Lung (tissue), 11 donors: ENCODE measurements at regions not wholly inside any gene's neighbourhood (a gene's known extent, or its start where the extent isn't known, plus 50 kb on each side); places are given as distances from the start of the nearest gene placed in this dataset.

Experiments used
- ATAC-seq: fragments of 200-7000 bp; cut with Tn5 transposase; one replicate; pipeline ENCODE4 v1.9.1; 2020; ENCODE audit warnings: moderate number of reproducible peaks; ENCODE audit not compliant: insufficient read depth, low FRiP score
- DNase-seq, 3 donors: peaks; one replicate each; pipeline ENCODE4 v3.0.0-alpha.2; 2013 to 2017
- H3K27ac ChIP-seq, 2 donors: one replicate each; pipeline ENCODE4 v1.5.1; 2013; ENCODE audit warnings: mild to moderate bottlenecking in 2 of 2, moderate library complexity in 2 of 2, control low read depth in 1 of 2, inconsistent platforms in 1 of 2, low read depth in 1 of 2, low read length in 1 of 2
- H3K27me3 ChIP-seq, 3 donors: one replicate each; pipeline ENCODE4 v1.5.1; 2013; ENCODE audit warnings: low read length in 2 of 3; ENCODE audit not compliant: control insufficient read depth in 3 of 3, insufficient read depth in 3 of 3
- H3K36me3 ChIP-seq, 4 donors: one replicate each; pipeline ENCODE4 v1.5.1; 2013; ENCODE audit warnings: low read length in 4 of 4, mild to moderate bottlenecking in 1 of 4, moderate library complexity in 1 of 4; ENCODE audit not compliant: control insufficient read depth in 4 of 4, insufficient read depth in 4 of 4
- H3K4me1 ChIP-seq, 5 donors: one replicate each; pipeline ENCODE4 v1.5.1; 2013; ENCODE audit warnings: low read length in 5 of 5, mild to moderate bottlenecking in 2 of 5, moderate library complexity in 1 of 5; ENCODE audit not compliant: control insufficient read depth in 5 of 5, insufficient read depth in 5 of 5
- H3K4me3 ChIP-seq: one replicate; pipeline ENCODE4 v1.5.1; 2013; ENCODE audit warnings: mild to moderate bottlenecking, control low read depth, moderate library complexity
- H3K9ac ChIP-seq, 2 donors: one replicate each; pipeline ENCODE4 v1.5.1; 2013; ENCODE audit warnings: low read length in 2 of 2, control low read depth in 1 of 2; ENCODE audit not compliant: insufficient read depth in 1 of 2
- H3K9me3 ChIP-seq, 4 donors: one replicate each; pipeline ENCODE4 v1.5.1; 2013; ENCODE audit warnings: low read length in 3 of 4, mild to moderate bottlenecking in 1 of 4, moderate library complexity in 1 of 4; ENCODE audit not compliant: control insufficient read depth in 4 of 4, insufficient read depth in 3 of 4
- CTCF ChIP-seq: IDR thresholded peaks from 2 replicates; pipeline ENCODE4 v1.5.1; 2012; ENCODE audit warnings: mild to moderate bottlenecking; ENCODE audit errors: control extremely low read depth, extremely low read depth
- WGBS, 2 donors: extraction: QIAGEN DNeasy Blood & Tissue Kit; methylation state at CpG; one replicate each; pipeline ENCODE4 v1.1.7; 2013; 5-methylcytosine and 5-hydroxymethylcytosine counted together
- donor health status: control.
- donor health status: control.
- donor health status: Bipolar disorder and iron deficiency.
- donor health status: healthy.
- donor health status: DM: yes; HTN: yes; CAD: no.

GRCh38 chr20:53829255-53829723 lies 235.7 kb upstream of the ZNF217 start:
- DNase-seq = peak in 1 of 3 donors; percentile 46
- peak; percentile 36 for ATAC-seq
- Histone ChIP-seq H3K27me3 (no peaks in the 10 kb centered on the region), H3K4me1 (peaks cover 0 to 59% (median 17%) of the 10 kb centered on the region in 5 donors), H3K9me3 (no peaks in the 10 kb centered on the region), H3K36me3 (no peaks in the 10 kb centered on the region), H3K4me3 (no peak overlapping the region), H3K27ac (peak overlapping the region; percentile 91 to 95), H3K9ac (peak overlapping the region in 1 of 2 donors; percentile 85)
- no peak for TF ChIP-seq CTCF
- 7 to 15% methylated on average over 8 of the region's 8 CpGs for WGBS, 2 donors

DNA sequence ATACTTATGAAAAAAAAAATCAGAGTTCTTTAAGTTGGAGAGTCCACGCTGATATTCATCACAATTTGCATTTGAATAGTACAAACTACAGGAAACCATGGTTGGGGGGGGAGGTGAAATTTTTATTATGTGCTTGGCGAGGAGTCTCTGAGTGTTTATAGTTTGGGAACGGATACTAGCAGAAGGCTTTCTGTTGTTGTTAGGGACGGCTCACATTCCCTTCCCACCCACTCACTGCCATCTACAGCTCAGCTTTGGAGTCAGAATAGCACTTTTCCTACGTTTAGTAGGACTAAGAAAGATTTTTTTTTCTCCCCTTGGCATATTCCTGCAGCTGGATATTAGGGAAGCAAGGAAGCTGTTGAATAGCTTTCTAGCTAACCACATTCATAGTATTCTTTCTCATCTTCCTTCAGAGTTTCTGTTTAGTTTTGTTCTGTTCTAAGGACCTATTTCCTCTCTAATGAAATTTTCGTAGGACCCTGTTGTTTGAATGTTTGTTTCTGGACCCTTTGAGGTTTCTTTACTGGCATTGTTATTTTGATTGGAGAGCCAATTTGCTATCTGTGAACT lies 235.1 kb upstream of the ZNF217 start:
- Histone ChIP-seq H3K9ac (peak overlapping the region in 1 of 2 donors; percentile 85), H3K9me3 (no peaks in the 10 kb centered on the region), H3K36me3 (no peaks in the 10 kb centered on the region), H3K4me1 (peaks cover 0 to 59% (median 17%) of the 10 kb centered on the region in 5 donors), H3K27ac (peak overlapping the region; percentile 91 to 95), H3K27me3 (no peaks in the 10 kb centered on the region), H3K4me3 (no peak overlapping the region)
- ATAC-seq (no peak), DNase-seq (peak; percentile 93 to 99 (median 99))
- whole genome bisulfite sequencing, 2 donors = 12 to 15% methylated on average over 6 of the region's 6 CpGs
- no peak for TF ChIP-seq CTCF

DNA sequence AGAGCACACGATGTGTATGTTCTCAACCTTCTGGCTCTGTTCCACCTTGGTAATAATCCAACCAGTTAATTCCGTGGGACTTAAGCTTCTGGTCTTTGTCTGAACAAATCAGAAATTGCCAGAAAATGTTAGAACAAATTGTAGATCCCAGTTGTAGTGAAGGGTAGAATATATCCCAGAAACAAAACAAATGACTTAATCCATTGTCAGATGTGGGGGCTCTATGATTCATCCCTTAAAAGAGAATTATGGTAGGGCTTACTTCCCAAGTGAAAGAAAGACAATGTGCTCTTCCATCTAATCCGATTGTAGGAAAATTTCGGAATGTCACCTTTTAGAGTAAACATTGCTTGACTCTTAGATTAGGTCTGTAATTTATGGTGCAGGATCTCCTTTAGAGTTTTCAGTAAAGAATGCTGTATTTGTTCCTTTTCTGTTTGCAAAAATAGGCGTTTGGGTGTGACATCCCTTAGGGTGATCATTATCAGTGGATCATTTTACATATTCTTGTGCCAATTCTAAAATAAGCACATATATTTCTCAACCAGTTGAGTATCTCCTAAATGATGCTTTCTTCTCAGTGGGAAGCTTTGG lies 234.5 kb upstream of the ZNF217 start:
- ATAC-seq = no peak

More for the DNA sequence above, 234.5 kb upstream of the ZNF217 start:
- TF ChIP-seq CTCF = no peak
- peak overlapping the region; percentile 67 to 91 for H3K27ac ChIP-seq
- 40 to 59% methylated on average over 5 of the region's 5 CpGs for WGBS, 2 donors
- peaks cover 0 to 59% (median 17%) of the 10 kb centered on the region in 5 donors for H3K4me1 ChIP-seq
- H3K4me3 ChIP-seq = no peak overlapping the region
- no peaks in the 10 kb centered on the region for H3K9me3 ChIP-seq
- peak; percentile 65 to 98 (median 98) for DNase-seq
- no peaks in the 10 kb centered on the region for H3K36me3 ChIP-seq
- H3K27me3 ChIP-seq = no peaks in the 10 kb centered on the region
- H3K9ac ChIP-seq = peak overlapping the region in 1 of 2 donors; percentile 30
